SU-DHL-6 (cell line): ENCODE measurements at regions not wholly inside any gene's neighbourhood (a gene's known extent, or its start where the extent isn't known, plus 50 kb on each side); places are given as distances from the start of the nearest gene placed in this dataset.

ENCODE experiments used
- CTCF ChIP-seq: fragments of 200-600 bp; sonication (generic); IDR thresholded peaks from one replicate; pipeline ENCODE4 v1.5.1; 2017; ENCODE audit warnings: antibody characterized with exemption, mild to moderate bottlenecking, low read length, moderate library complexity; ENCODE audit not compliant: insufficient read depth, poor library complexity, severe bottlenecking
- EZH2phosphoT487 ChIP-seq: fragments of 200-600 bp; sonication (generic), shearing (Covaris generic); conservative IDR thresholded peaks from 2 replicates; pipeline ENCODE4 v1.6.1; 2018; ENCODE audit warnings: mild to moderate bottlenecking, antibody characterized with exemption, low read length, moderate library complexity, mixed read lengths

GRCh38 chr6:119950681-119951080 is 601.1 kb upstream of the MAN1A1 start:
- TF ChIP-seq CTCF = no peak
- no peak for TF ChIP-seq EZH2phosphoT487
